ENCODE measurements at regions not wholly inside any gene's neighbourhood (a gene's known extent, or its start where the extent isn't known, plus 50 kb on each side); places are given as distances from the start of the nearest gene placed in this dataset.

GRCh38 chr2:187224989-187225388, 223.1 kb downstream of the CALCRL start:
- no peak for TF ChIP-seq JAZF1 (CRISPR knock-in tag; IDR thresholded peaks at IDR 0.05)
- TF ChIP-seq TP53 (CRISPR knock-in tag; IDR thresholded peaks at IDR 0.05), result no peak
- TF ChIP-seq CTCF (IDR thresholded peaks at IDR 0.05), result no peak
- TF ChIP-seq SP1 (CRISPR knock-in tag; conservative IDR thresholded peaks at IDR 0.05), result 0 out of 2 replicates have a peak, but pooled peaks have one; percentile 29
- no peak for TF ChIP-seq ZNF317 (CRISPR knock-in tag; IDR thresholded peaks at IDR 0.05; ENCODE audit: borderline replicate concordance, low read depth)
- TF ChIP-seq MAX (CRISPR knock-in tag; IDR thresholded peaks at IDR 0.05), result no peak
- no peak for TF ChIP-seq HMGXB4 (CRISPR knock-in tag; IDR thresholded peaks at IDR 0.05)
- TF ChIP-seq IRF1 (CRISPR knock-in tag; IDR thresholded peaks at IDR 0.05), result no peak
- TF ChIP-seq TEAD1 (CRISPR knock-in tag; IDR thresholded peaks at IDR 0.05), result no peak
- TF ChIP-seq NFYB (CRISPR knock-in tag; conservative IDR thresholded peaks at IDR 0.05; ENCODE audit: low read depth), result no peak
